ENCODE measurements at regions not wholly inside any gene's neighbourhood (a gene's known extent, or its start where the extent isn't known, plus 50 kb on each side); places are given as distances from the start of the nearest gene placed in this dataset.
"Not testable (repeated sequence)": the region's sequence is repeated elsewhere in the genome, so short reads cannot be mapped to it uniquely, and the experiment has no call there.

DNA sequence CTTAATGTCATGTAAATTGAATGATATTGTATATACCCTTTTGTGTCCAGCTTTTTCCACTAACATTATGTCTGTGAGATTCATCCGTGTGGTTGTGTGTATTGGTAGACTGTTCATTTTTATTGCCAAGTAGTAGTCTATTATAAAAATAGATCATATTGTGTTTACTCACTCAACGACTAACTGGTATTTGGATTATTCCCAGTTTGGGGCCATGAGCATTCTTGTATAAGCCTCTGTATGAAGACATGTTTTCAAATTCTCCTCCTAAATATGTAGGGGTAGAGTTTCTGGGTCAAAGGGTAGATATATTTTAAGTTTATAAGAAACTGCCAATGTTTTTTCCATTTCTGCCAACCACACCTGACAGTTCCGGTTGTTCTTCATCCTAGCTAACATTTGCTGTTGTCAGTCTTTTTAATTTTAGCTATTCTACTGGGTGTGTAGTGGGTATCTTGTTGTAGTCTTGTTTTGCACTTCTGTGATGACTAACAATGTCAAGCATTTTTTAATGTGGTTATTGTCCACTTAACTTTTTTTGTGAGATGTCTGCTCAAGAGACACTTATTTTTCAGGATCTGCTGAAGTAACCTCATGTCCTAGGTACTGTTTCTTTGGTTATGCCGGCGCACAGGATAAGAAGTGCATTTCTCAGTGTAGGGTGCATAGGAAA, 93.2 kb downstream of the DACT1 start:
- DNase-seq (ENCODE audit: low read depth), result peak; percentile 53

DNA sequence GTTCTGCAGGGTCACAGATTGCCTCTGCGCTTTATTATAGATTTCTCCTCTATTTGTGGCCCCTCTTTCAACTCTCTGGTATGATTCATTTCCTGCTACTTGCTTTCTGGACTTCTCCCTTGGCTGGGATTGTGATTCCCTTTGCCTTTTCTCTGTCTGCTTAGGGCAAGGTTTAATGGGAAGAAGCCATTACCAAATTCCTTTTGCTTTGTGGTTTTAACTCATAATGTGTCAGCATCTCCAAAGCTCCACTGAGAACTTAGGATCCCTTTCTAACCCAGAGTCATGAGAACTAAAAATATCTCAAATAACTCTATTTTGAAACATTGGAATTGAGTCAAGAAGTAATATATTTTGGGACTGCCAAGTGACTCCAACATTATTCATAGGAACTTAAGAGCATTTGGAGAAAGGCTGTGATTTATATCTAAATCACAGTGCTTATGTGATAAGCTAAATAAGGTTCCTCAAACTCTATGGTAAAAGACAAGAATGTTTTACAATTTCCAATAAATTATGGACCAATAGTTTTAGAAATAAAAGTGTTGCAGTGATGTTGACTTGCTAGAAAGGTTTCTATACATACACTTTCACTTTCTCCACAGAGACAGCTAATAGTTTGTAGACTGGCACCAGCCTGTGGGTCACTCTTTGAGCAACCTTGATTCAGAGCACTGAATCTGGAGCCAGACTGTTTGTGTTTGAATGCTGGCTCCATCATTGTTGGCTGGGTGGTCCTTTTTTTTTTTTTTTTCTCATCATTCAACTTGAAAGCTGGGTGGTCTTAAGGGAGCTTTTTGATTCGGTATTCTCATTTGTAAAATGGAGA, 93.9 kb downstream of the DACT1 start:
- DNase-seq (ENCODE audit: low read depth), result peak; percentile 96

DNA sequence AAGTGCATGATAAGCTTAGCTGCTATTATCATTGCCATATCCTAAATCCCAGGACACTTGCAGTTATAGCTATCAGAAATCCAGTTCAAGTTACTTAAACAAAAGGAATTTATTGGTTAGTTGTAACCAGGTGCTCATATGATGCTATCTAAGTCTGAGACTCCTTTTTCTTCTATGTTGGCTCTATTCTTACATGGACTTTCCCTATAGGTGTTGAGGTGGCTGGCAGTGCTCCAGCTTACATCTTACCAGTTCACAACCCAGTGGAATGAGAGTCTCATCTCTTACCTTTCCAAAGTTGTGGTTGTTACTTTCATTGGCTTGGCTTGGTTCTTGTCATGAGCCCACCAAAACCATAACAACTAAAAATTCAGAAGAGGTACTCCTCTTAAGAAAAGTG, 94.6 kb downstream of the DACT1 start:
- DNase-seq (ENCODE audit: low read depth), result no peak

DNA sequence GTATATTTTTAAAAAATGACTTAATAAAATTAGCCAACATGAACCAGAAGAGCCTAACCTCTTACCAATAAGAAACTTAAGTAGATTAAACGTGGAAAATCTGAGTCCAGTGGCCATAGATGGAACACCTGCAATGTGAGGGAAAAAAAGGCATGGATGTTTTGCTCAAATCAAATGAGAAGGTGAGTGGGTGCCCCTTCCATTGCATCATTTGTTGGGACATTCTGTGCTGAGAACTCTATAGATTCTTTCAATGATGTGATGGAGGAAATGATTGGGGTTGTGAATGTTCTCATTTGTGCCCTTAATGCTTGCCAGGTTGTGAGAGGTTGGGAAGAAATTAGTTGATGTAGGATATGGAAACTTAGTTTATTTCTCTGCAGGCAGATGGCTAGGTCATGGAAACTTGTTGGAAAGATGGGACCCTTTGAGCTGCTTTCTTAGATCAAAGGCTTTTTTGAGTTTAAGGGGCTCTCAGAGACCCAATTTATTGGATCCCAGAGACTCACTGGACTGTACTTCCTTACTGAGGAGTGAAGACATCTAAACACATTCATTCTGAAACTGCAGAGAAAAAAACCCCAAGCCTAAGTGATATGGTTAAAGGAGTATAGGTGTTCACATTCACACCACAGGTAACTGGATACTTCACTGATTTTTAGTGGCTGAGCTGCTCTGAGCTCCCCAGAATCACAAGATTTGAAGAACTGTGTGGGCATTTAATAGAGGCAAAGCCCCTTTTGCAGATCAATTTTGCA, 95.9 kb downstream of the DACT1 start:
- DNase-seq (ENCODE audit: low read depth), result no peak

DNA sequence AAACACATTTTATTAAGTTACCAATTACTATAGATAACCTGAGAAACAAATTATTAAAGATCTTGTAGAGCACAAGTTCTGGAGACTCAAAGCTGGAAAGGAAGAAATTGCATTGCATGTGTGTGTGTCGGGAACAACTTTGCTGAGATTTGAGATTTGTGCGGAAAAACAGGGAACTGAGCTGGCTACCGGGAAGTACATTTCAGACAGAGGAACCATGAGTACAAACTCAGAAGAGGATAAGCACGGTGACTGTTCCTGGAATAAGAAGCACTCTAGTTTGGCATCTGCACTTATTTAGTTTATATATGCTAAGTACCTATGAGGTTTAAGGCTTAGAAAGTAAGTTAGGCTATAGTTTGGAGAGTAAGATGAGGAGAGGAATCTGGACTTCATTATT, 97.8 kb downstream of the DACT1 start:
- no peak for DNase-seq (ENCODE audit: low read depth)

DNA sequence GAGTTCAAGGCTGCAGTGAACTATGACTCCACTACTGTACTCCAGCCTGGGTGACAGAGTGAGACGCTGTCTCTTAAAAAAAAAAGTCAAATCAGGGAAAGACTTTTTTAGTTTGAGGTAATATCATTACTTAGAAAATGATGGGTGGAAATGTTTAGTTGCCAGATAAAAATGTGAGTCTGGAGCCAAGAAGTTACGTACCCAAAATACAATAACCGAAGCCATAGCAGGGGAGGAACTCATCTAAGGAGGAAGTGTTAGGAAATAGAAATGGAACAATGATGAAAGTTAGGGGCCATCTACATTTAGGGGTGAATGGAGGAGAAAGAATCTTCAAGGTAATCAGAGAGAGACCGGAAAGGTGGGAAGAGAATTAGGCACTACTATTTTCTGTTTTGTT, 98.8 kb downstream of the DACT1 start:
- no peak for DNase-seq (ENCODE audit: low read depth)

DNA sequence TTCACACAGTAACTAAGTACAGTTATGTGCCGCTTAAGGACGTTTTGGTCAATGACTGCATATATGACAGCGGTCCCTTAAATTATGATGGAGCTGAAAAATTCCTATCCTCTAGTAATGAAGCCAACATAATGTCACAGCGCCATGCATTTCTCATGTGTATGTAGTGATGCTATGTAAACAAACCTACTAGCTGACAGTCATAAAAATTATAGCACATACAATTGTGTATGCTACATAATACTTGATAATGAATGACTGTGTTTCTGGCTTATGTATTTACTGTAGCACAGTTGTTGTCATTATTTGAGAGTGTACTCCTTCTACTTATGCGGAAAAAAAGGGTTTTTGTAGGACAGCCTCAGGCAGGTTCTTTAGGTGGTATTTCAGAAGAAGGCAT, 99.7 kb downstream of the DACT1 start:
- DNase-seq (ENCODE audit: low read depth), result no peak

DNA sequence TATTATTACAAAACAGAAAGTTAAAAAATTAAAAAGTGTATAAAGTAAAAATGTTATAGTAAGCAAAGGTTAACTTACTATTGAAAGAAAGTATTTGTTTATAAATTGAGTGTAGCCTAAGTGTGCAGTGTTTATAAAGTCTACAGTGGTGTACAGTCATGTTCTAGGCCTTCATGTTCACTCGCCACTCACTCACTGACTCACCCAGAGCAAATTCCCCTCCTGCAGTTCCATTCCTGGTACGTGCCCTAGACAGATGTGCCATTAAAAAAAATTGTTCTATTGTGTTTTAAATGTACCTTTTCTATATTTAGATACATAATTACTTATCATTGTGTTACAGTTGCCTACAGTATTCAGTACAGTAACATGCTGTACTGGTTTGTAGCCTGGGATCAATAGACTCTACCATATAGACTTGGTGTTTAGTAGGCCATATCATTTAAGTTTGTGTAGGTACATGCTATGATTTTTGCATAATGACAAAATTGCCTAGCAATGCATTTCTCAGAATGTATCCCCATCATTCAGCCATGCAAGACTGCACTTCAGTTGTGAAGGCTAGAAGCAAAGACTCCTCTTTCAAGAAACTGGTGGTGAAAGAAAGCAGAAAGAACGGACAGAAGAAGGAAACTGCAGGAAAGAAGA, 100.6 kb downstream of the DACT1 start:
- peak; percentile 85 for DNase-seq (ENCODE audit: low read depth)

DNA sequence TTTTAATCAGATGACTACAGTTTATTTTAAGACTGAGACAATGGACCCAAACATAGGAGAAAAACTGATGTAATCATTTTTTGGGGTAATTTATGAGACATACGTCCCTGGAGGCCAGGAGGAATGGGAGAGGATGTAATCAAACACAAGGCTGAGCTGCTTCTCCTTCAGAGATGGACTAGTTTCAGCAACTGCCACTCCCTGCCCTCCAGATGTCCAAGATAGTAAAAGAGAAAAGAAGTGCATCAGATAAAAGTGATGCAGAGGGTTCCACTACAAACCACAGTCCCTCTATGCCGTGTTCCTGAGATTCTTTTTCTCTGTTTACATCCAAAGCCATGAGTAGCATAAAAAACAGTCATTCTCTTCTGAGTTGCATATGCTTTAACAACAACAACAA, 101.1 kb downstream of the DACT1 start:
- DNase-seq (ENCODE audit: low read depth), result no peak

DNA sequence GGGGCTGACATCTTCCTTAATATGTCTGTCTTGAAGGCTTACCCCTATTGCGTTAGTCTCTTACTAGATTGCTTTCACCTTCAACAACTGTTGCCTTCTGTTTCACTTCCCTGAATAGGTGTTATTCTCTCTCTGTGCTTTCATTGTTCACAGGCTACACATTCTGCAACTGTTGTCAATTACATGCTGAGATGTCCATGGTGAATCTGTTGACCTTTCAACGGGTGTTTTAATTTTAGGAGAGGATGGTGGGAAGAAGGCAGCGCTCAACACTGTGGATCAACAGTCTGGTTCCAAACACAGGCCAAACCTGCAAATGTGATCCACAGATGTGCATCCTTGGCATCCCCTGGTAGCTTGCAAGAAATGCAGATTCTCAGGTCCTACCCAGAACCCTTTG, 101.9 kb downstream of the DACT1 start:
- no peak for DNase-seq (ENCODE audit: low read depth)

DNA sequence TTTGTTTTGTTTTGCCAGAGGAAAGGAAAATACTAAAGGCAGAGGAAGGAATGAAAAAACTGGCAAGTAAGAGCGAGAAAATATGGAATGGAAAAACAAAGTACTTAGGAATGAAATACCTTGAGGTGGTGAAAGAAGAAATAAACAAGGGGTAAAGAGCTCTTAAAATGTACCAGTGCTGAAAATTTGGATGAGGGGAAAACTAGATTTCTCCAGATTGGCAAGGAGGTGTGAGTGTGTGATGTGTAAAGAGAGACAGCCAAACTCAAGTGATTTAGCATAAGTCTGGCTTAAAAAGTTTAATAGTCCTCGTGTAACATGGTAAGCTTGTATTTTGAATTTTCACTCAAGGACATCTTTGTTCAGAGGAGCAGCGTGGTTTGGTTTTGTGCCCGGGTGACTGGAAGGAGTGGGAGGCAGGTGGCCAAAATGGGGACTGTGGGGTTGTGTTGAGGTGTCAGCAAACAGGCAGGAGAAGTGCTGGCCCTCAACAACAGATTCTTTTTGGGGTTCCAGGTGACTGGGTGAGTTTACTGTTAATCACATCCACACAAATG, 102.7 kb downstream of the DACT1 start:
- DNase-seq (ENCODE audit: low read depth), result no peak

DNA sequence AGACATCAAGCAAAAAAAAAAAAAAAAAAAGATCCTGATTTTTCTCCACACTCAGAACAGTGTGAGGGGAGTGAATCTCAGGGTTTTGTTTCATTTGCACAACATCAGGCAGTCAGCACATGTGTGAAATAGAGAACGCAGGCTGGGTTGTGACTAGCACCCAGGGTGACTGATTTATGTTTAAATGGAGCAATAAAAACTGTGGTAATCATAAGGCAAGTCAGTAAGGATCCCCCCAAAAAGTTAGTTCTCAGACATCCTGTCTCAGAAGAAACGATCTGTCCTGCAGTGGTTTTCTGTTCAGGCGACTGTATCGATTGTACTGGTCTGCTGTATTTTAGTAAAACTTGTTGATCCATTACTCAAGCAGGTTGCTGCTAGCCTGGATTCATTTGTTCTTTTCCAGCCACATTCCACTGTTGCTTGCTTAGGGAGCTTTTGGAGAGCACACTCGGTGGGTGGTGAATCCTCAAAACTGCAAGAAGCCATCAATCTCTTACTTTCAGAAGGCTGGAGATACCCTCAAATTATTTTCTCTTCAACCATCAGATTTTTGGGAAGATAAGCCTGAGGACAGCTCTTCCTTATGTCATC, 107.1 kb downstream of the DACT1 start:
- DNase-seq (ENCODE audit: low read depth), result no peak

DNA sequence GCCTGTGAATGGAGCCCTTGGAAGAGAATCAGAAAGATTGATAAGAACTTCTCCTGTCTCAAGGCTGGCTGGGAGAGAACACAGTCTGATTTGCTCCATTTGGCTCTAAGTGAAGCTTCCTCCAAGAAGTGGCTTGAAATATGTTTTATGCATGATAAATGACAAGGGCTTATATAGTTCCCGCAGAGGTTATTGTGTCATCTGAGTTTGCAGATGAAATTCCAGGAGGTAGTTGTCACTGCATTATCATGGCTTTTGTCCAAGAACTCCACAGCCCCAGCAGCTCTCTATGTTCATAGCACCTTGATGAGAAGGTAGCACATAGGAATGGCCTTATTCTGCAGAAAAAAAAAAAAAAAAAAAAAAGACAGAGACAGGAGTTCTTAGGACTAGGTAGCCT, 108.5 kb downstream of the DACT1 start:
- DNase-seq (ENCODE audit: low read depth), result peak; percentile 95

DNA sequence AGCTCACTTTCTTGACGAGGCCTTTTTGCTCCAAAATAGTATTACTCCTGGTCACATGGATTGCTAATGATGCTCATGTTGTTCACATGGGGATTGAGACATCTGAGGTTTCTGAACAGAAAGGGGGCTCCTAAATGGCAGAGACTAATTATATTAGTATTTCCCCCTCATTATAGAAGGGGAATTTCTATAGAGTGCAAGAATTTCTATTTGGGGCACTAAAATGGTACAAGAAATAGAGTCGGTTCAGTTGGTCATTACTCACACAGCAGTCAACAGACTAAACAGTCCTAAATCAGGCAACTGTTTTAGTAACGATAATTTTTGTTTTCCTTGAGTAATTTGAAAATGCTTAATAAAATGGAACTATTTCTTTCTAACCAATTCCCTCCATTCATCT, 108.9 kb downstream of the DACT1 start:
- no peak for DNase-seq (ENCODE audit: low read depth)

DNA sequence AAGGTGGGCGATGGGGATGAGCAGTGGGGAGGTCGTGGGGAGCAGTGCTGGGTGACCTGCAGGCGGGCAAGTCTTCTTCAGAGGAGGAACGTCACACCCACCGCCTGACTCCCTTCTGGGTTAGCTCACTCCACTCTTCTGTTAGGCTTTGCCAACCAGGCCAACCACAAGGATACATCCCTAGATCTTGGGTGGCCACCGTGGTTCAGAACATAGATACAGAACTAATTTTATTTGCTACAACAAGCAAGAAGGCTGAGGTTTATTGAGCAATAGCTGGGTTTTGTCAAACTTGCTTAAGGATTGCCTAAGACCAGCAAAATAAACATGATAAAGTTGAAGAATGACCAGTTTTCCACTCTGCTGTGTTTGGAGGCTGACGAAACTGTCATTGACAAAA, 109.4 kb downstream of the DACT1 start:
- DNase-seq (ENCODE audit: low read depth), result peak; percentile 100

DNA sequence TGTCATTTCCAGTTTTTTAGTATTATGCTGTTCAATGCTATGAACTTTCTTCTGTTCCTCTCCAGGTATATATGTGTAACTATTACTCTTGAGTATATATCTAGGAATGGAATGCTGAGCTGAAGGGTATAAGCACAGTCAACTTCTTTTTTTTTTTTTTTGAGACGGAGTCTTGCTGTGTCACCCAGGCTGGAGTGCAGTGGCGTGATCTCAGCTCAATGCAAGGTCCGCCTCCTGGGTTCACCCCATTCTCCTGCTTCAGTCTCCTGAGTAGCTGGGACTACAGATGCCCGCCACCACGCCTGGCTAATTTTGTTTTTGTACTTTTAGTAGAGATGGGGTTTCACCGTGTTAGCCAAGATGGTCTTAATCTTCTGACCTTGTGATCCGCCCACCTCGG, 110.5 kb downstream of the DACT1 start:
- not testable (repeated sequence) for DNase-seq (ENCODE audit: low read depth)

DNA sequence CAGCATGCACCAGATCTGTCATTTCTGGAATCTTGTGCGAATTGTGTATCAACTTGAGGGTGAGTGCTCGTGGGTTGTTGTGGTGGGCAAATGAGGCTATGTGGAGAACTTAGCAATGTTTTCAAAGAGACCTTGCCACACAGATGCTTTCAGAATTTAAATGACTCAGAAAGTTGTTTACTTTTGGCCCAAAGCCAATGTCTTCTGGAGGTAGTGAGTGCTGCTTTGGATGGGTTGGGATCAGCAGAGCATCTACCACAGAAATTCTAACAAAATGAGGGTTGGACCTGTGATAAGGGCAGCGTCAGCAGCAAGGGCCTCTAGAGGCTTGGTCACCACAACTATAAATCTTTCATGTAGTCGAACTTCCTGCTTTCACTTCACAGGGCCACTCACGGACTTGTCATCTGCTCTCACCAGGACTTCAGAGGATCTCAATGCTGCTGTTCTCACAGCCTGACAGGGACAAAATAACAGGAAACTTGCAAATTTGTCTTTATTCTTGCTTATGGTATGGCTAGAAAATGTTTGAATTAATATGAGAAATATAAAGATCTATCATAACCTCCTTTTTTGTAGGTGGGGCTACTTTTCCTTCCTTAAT, 111.4 kb downstream of the DACT1 start:
- DNase-seq (ENCODE audit: low read depth), result peak; percentile 98

DNA sequence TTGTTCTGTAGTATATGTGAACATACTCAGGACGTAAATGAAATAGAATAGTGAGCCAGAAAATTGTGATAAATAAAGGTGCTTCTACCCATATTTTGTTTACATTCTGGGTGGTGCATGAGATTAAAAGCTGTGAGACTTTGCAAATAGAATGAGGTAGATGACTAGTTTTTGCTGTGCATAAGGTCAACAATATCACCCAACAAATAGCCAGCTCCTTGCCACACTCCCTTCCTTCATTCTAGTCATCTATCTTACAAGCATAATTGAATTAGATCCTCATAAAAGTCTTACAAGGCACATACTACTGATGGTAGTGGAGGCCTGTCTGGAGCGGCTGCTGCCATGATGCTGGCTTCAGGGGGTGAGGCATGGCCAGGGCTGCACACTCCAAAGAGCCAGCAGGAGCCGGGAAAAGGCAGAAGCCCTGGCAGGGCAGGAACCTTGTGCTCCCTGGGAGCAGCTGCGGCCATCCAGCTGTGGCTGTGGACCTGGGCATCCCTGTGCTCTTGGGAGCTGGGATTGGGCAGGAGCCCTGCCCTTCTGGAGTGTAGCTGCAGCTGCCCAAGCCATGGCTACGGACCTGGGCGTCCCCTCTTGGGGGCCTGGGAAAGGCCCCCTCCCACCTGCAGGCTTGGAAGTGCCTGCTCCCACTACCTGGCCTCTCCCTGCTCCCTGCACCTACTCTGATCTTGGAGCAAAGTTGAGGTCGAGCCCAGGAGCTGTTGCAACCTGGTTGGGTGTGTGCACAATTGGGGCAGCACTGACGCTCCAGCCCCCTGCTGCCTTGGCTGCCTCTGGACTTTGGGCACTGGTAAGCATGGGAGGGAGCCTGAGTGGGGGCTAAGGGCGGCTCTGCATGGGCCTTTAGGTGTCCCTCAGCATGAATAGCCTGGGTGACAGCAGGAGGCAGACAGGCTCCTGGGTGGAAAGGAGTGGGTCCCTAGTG, 112.8 kb downstream of the DACT1 start:
- no peak for DNase-seq (ENCODE audit: low read depth)

DNA sequence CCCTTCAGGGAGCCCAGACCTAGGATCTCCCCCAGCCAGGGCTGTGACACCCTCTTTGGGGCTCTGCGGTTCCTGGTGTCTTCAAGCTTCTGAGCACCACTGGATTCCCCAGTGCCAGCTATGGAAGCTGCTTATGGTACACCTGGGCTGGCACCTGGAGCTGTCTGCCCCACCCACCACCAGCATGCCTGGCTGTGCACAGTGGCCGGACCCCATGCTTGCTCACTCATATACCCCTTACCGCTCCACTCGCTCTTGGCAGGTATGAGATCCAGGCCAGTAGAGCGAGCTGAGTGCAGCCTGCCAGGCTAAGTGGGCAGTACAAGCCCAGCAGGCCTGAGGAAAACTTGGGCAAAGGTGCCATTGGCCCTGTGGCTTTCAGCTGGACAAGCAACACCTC, 114.0 kb downstream of the DACT1 start:
- no peak for DNase-seq (ENCODE audit: low read depth)

DNA sequence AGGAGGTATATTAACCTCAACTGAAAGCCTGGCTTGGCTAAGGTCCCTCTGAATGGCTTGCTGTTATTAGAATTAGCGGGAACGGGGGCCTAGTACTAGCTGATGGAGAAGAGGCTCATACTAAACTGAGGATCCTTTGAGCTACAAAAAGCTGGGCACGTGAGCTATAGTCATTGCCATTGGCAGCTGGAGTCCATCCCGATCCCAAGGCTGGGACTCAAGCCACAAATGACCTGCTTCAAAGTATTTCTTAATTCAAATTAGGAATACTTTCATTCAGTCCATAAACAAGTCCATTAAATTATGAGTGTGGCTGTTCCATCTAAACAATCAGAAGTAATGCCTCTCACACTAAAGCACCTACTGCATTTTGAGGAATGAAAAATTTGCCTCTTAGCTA, 114.5 kb downstream of the DACT1 start:
- no peak for DNase-seq (ENCODE audit: low read depth)
